ENCODE measurements at regions not wholly inside any gene's neighbourhood (a gene's known extent, or its start where the extent isn't known, plus 50 kb on each side); places are given as distances from the start of the nearest gene placed in this dataset.

- DNase-seq = no peak
These were observed 189.7 kb upstream of the ZBTB20 start for GRCh38 chr3:115336836-115337235.

- no peak for DNase-seq
These were observed 193.5 kb upstream of the ZBTB20 start for GRCh38 chr3:115340586-115340985.

DNA sequence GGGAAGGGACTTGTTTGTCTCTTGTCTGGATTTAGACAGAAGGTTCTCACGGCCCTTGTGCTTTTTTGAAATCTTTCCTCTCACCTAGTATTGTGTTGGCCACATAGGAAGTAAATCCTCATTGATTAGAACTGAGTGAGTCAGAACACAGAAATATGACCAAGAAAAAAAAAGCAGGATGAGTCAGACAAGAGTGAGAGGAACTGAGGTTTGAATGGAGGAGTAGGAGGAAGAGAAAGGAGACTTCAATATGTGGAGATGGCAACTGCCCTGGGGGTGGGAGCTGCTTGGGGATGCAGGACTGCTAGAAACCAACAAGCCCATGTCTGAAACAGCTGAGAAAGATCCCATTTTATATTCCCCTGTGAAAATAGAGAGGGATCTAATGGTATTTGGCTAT lies 194.1 kb upstream of the ZBTB20 start:
- peak; percentile 82 for DNase-seq

- no peak for DNase-seq
These were observed 200.6 kb upstream of the ZBTB20 start for GRCh38 chr3:115347737-115348136.

DNA sequence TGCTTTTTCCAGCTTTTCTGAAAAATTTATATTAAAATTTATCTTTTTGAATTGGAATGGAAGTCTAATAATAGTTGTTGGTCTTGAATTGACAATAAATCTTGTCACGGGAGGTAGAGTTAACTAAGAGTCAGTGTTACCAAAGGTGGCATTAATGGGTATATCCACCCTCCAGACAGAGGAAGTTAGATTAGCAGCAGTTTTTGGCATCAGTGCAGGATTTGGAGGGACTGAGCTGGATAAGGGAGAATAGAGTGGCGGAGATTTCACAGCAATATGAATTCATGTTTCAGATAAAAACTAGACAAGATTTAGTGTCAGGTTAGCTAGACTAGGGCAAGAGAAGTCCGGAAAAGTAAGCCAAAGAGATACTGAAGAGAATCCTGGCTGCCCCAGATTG lies 201.3 kb upstream of the ZBTB20 start:
- no peak for DNase-seq

DNA sequence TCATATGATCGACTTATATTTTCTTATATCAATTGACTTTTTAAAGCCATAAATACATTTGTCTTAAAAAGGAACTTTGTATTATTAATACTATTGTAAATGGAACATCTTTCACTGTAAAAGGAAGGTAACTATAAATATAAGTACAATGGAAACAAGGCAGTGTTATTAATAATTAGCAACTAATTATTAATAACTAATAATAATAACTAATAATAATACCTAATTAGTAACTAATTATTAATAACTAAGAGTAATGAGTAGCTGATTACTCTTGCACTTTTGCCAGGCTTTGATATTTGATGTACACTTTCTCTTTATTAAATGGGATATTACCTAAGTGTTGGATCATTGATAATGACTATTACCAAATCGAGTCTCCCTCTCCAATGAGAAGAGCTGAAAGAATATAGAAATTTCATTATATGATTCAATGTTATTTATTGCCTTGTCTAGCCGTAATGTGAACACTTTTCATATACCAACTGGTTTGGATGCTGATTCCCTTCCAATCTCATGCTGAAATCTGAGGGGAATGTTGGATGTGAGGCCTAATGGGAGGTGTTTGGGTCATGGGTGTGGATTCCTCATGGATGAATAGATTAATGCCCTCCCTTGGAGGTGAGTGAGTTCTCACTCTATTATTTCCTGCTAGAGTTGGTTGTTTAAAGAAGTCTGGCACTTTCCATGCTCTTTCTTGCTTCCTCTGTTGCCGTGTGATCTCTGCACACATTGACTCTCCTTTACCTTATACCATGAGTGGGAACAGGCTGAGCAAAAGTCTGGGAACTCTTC lies 202.1 kb upstream of the ZBTB20 start:
- no peak for DNase-seq

GRCh38 chr3:115350606-115351005 lies 203.5 kb upstream of the ZBTB20 start:
- no peak for DNase-seq

DNA sequence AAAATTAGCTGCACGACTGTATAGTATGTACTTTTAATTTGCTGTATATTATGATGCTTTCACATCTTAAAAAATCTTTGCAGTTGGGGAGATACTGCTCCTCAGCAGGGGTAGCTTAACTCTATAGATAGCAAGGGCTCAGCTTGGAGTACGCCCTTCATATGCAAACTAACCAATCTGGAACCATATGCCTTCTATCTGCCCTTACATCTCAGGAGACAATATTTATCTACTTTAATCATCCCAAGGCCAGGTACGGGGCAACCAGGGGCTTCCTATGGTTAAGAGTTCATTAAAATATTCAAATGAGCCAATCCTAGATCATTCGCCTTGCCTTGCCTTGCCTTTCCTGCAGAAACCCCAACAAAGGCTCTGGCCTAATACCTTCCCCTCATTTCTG lies 204.1 kb upstream of the ZBTB20 start:
- no peak for DNase-seq

- DNase-seq = no peak
These were observed 206.9 kb upstream of the ZBTB20 start for GRCh38 chr3:115354010-115354409.

- DNase-seq = no peak
These were observed 210.4 kb upstream of the ZBTB20 start for GRCh38 chr3:115357456-115357855.

DNA sequence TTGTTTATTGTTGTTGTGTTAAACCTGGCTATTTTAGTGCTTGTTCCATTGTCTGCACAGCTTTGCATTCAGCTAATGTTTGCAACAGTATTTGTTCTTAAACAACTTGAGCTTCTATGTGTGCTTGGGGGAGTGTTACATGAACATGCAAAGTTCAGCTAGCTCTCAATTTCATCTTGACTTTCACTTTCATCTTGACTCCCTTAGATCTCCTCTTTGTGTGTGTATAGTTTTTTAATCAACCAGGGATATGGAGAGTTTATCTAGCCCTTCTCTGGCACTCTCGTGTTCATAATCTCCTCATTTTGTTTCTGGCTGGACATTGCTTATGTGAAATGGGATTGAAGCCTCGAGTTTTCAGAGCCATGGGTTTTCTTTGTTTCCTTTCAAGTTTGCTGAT lies 212.4 kb upstream of the ZBTB20 start:
- DNase-seq = no peak

DNA sequence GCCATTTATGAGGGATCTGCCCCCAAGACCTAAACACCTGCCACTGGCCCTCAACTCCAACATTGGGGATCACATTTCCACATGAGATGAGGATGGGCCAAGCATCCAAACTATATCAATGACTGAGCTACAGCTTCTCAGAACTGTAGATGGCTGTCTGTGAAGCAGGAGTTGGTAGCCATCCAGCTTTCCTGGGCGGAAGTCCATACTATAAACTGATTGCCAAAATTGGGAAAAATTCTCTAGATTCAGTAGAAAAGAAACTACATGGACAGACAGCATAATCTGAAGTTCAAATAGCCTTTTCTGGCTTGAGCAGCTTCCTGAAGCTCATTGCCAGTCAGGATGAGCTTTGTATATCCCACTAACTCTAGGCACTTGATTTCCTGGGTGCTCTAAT lies 214.7 kb upstream of the ZBTB20 start:
- no peak for DNase-seq

- peak; percentile 17 for DNase-seq
These were observed 216.0 kb upstream of the ZBTB20 start for GRCh38 chr3:115363071-115363470.

- no peak for DNase-seq
These were observed 221.9 kb upstream of the ZBTB20 start for GRCh38 chr3:115369021-115369420.

DNA sequence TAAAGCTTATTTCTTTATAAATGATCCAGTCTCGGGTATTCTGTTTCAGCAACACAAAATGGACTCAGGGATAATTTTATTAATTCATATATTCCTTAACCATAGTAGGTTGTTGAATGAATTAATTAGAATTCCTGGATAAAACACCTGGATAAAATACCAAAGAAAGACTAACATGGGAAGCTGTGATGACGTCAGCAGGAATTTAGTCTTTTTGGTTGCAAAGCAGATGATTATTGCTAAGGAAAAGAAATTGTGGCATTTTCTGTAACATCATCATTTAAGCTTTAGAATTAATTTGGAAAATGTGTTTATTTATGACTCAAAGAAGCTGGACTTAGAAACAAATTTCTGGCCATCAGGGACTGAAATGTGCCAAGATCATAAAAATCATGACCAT lies 228.3 kb upstream of the ZBTB20 start:
- no peak for DNase-seq

- DNase-seq = no peak
These were observed 233.9 kb upstream of the ZBTB20 start for GRCh38 chr3:115380883-115381572.

GRCh38 chr3:115381573-115381912 lies 234.5 kb upstream of the ZBTB20 start:
- no peak for DNase-seq

GRCh38 chr3:115381931-115382330 lies 234.8 kb upstream of the ZBTB20 start:
- no peak for DNase-seq

DNA sequence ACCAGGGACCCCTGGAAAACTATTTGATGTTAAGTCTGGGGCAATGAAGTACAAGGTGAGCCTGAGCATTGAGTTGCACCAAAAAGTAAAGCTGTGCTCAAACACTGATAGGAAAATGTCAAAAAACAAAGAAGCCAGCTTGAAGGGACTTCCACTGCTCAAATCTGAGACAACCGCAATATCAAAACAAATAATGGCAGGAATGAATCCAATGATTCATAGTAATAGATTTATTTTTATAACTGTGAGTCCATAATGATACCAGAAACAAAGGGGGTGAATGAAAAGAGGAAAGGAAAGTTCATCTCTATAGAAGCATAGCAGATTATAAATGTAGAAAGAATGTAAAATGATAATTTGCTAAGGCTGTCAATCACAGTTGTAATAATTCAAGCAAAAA lies 237.3 kb upstream of the ZBTB20 start:
- no peak for DNase-seq

GRCh38 chr3:115385774-115386730 lies 237.3 kb upstream of the GAP43 start:
- no peak for DNase-seq

DNA sequence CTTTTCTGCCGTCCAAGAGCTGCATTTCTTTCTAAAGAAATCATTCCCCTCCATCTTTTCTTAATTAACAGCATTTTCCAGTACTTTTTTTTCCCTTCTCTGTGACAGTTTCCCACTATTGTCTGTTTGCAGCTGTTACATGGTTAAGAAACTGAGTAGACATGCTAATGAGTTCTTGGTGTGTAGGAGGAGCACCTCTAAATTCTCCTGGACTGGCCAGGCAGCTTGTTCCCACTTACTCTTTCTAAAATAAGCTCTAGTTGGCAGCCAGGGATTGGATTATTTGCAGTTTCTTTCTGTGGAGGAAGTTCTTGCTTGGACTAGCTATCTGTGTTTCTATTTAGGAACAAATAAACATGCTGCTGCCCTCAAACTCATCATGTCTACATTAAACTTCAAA lies 235.1 kb upstream of the GAP43 start:
- peak; percentile 26 for DNase-seq

DNA sequence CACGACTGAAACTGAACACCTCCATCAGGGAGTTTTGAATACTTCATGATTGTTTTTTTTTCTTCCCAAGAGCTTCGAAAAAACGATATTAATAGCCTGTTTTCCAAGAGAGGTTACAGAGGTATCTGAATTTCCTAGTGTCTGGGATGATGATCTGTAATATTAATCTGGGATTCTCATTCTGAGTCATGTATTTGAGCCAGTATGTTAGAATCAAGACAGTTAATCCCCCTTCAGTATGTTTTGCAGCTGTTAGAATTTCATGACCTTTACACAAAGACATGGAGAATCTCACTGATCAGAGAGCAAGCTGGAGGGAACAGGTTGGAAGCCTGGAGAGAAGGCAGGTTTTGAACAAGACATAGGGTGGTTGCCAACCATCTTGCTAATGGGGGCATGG lies 234.5 kb upstream of the GAP43 start:
- peak; percentile 8 for DNase-seq

- no peak for DNase-seq
These were observed 226.5 kb upstream of the GAP43 start for GRCh38 chr3:115396801-115397200.

- DNase-seq = peak; percentile 46
These were observed 225.9 kb upstream of the GAP43 start for GRCh38 chr3:115397433-115397832.

Data from fibroblast of skin of right quadriceps (primary cell).